H54 (cell line): ENCODE measurements at regions not wholly inside any gene's neighbourhood (a gene's known extent, or its start where the extent isn't known, plus 50 kb on each side); places are given as distances from the start of the nearest gene placed in this dataset.
"Not testable (repeated sequence)": the region's sequence is repeated elsewhere in the genome, so short reads cannot be mapped to it uniquely, and the experiment has no call there.

ENCODE experiments used
- DNase-seq: peaks from one replicate; pipeline ENCODE4 v3.0.0; 2011; ENCODE audit warnings: low spot score, mixed read lengths; ENCODE audit not compliant: insufficient read length
- FAIRE-seq: peaks from 3 replicates; lab custom pipeline; 2011; peaks lifted over from hg19 to GRCh38; lab: Jason Lieb, UNC
- POLR2A ChIP-seq: IDR thresholded peaks from 2 replicates; pipeline ENCODE4 v1.6.1; 2011; ENCODE audit warnings: low read depth, mild to moderate bottlenecking, low read length

DNA sequence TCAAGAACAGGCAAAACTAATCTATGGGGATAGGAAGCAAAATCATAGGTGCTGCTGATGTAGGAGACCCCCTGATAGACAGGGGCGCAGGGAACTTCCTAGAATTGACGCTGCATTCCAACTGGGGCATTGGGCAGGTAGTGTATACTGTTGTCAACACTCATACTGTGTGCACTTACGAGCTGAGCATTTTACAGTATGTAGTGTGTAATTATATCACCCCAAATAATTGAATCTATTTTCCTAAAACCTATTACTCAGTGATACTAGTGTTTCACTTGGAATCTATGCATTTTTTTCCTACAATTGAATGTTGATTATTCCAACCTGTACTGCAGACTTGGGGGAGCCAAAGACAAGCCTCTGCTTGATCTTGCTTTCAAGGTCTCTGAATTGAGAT lies 207.0 kb upstream of the PRKCQ start:
- FAIRE-seq (no peak), DNase-seq (no peak)
- TF ChIP-seq POLR2A = no peak

DNA sequence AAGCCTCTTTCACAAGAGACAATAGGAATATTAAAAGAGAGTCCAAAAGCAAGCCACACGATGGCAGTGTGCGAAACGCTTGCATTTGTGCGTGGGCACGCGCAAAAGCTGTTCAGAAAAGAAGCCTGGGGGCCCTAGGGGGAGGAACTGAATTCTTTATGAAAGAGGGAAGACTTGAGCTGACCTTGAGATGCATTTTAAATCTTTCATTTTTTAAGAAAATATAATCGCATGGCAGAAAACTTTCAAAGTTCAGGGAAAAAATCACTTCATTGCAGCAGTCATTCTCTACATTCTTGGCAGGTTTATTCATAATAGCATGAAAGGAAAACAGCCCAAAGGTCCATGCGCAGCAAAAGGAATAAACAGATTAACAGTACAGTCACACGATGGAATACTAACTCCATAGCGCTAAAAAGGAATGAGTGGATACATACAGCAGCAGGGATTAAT lies 206.5 kb upstream of the PRKCQ start:
- no peak for FAIRE-seq
- DNase-seq = no peak
- no peak for TF ChIP-seq POLR2A

DNA sequence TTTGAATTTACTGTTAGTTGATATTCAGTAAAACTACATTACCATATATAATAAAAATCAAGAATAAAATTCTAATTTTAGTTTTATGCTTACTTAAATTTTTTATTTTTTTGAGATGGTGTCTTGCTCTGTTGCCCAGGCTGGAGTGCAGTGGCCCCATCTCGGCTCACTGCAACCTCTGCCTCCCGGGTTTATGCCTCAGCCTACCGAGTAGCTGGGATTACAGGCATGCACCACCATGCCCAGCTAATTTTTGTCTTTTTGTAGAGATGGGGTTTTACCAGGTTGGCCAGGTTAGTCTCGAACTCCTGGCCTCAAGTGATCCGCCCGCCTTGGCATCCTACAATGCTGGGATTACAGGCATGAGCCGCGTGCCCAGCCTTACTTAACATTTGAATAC lies 204.4 kb upstream of the PRKCQ start:
- FAIRE-seq, DNase-seq: not testable (repeated sequence)

DNA sequence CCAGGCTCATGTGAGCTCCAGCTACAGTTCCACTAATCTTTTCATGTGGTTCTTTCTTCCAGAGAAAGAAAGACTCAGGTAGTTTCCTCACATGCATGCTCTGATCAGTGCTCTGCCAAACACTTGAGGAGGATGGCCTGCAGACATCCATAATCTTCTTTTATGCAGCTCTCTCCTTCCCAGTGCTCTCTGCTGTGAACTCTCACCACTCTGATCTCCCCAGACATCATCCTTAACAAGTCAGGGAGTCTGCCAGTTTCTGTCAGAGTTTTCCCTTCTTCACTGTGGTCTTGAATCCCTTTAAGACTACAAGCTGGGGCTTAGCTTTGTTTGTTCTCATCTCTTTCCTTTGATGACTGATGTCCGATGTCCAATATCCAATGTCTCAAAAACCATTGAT lies 203.4 kb upstream of the PRKCQ start:
- DNase-seq = no peak
- TF ChIP-seq POLR2A = no peak
- FAIRE-seq = no peak

DNA sequence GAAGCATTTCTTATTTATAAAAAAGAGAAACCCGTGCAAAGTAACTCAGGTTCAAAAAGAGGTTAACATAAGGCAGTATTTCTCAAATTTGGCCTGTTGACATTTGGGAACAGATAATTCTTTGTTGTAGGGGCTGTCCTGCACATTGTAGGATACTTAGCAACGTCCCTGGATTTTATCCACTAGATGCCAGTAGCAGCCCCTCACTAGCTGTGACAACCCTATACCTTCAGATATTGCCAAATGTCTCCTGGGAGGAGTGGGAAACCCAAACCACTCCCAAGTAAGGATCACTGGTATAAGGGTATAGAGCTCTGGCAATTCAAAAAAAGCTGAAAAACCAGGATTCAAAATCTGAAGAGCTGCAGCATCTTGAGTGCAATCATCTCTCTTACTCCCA lies 202.3 kb upstream of the PRKCQ start:
- TF ChIP-seq POLR2A = no peak
- DNase-seq = no peak
- FAIRE-seq = no peak

DNA sequence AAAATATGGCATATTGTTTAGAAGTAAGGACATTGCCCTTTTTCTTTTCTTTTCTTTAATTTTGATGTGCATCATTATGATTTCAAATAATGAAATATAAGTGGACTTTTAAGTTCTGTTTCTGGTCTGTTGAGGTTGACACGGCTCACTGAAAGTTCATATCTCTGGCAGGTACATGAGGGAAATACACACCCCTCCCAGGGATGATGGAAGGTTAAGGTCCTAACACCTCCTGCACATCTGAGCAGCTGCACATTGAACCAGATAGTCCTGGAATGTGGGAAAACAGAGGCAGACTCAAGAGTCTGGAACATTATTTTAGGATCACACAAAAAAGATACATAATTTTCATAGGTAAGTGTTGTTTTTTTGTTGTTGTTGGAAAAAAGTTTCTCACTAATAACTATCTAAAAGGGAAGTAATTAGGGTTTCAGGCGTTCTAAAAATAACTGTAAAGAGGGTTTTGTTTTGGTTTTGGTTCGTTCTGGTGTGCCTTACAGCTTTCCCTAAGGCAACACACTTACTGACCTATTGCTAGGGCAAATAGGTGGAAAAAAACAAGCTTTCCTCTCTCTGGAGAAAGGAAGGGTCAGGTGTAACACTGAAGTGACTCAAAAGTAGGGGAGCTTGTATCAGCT lies 201.2 kb upstream of the PRKCQ start:
- DNase-seq (no peak), FAIRE-seq (no peak)
- TF ChIP-seq POLR2A = no peak

DNA sequence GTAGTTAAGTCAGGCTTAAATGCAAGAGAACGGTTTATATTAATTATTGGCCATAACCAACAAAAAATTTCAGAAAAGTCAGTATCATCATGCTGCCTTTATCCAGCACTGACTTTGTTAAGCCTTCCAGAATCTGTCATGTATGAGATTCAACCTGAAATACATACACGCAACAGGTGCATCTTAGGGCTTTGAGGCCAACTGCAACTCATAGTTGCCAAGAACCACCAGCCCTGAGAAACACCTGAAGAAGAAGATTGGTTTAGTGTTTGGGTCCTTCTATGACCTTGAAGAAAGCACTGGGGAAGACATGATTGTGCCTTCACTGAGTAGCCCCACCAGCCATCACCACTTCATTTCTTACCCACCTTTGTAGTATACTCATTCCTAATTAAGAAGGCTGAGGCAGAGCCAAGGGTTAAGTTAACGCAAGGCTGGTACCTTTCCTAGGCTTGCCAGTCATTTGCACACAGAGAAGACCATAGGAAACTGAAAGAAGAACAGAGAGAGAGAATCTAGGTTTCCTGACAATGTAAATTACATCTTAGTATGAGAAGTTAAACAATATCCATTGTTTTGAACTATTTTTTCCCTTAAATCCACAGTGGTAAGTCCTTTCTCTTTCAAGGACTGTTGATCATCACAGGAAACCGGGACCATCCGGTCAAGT lies 200.1 kb upstream of the PRKCQ start:
- FAIRE-seq (no peak), DNase-seq (no peak)
- no peak for TF ChIP-seq POLR2A

DNA sequence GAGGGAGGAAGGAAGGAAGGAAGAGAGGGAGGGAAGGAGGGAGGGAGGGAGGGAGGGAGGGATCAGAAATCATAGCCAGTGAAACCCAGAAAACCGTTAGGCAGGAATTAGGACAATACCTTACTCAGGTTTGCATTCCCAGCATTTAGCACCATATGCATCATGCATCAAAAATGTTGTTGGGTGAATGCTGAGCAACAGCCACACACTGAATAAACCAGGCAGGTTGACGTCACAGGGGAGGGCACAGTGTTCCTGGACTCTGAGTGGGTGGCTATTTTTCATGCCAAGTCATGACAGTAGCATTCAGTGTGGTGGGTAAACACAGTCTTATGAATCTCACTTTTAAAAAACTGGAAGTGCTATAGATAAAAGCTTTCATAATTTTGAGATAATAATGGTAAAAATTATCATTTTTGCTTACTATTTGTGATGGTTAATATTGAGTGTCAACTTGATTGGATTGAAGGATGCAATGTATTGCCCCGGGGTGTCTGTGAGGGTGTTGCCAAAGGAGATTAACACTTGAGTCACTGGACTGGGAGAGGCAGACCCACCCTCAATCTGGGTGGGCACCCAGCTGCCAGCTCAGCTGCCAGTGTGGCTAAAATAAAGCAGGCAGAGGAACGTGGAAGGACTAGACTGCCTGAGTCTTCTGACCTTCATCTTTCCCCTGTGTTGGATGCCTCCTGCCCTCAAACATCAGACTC lies 199.1 kb upstream of the PRKCQ start:
- DNase-seq (peak; percentile 47), FAIRE-seq (peak; percentile 78)
- no peak for TF ChIP-seq POLR2A

DNA sequence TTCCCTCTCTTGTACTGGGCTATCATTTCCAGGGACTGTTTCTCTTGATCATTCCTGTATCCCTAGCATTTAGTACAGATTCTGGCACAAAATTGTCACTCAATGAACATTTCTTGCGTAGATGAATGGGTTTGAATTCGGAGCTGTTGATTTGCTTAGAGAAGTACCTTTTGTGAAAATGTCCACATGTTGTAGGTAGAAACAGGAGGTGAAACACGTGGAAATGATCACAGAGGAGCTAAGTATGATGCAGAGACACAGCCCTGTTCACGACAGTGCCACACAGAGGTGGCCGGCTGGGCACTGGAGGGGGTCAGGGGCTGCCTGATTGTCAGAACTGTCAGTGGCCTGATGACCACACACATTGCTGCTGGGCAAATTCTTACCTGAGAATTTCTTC lies 196.1 kb upstream of the PRKCQ start:
- FAIRE-seq (no peak), DNase-seq (no peak)
- no peak for TF ChIP-seq POLR2A

DNA sequence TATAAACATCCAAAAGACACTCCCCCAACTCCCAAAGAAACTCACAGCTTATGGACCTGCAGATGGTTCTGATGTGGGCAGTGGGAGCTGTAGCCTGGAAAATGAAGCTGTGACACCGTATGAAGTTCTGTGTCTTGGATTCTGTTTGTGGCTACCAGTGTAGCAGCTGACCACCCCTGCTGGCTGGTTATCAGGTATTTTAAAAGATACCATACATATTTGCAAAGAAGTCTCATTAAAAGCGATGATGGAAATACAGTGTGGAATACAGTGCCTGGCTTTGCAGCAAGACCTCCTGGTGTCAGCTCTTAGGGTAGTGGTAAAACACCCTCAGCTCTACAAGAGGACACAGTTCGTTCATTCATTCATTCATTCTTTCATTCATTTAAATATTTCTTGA lies 194.3 kb upstream of the PRKCQ start:
- TF ChIP-seq POLR2A = no peak
- FAIRE-seq (no peak), DNase-seq (no peak)

DNA sequence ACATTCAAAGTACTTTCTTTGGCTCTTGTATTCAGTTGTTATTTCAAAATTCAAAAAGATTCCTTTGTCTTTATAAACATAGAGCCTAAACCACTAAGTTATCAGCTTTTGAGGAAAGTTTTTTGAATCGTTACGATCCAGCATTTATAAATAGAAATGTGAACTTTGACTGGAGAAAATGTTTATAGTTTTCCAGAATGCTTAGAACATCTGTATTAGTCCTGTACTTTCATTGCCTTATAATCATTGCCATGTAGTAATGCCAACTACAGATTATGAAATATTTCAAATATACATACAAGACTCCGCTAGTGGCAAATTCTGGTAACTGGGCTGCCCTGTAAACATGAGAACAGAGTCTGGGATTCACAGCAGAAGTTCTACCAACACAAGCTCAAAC lies 191.3 kb upstream of the PRKCQ start:
- no peak for TF ChIP-seq POLR2A
- no peak for FAIRE-seq
- DNase-seq = no peak

DNA sequence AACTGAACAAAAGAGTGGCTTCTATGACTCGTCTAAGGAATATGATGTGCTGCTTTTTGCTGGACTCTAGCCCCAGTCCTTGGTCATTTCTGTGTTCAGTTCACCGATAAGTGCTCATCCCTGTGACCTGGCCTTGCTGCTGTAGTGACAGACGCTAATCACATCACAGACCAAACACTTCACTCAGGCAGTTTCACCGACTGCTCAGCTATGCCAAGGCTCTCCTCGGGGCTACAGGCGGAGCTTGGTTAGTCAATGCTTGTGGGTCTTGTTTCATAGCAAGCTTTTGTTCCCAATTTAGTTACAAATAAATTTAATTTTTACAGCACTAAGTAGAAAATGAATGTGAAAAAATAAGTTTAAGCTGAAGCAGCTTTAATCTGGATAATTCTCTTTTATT lies 190.8 kb upstream of the PRKCQ start:
- TF ChIP-seq POLR2A = no peak
- no peak for DNase-seq

DNA sequence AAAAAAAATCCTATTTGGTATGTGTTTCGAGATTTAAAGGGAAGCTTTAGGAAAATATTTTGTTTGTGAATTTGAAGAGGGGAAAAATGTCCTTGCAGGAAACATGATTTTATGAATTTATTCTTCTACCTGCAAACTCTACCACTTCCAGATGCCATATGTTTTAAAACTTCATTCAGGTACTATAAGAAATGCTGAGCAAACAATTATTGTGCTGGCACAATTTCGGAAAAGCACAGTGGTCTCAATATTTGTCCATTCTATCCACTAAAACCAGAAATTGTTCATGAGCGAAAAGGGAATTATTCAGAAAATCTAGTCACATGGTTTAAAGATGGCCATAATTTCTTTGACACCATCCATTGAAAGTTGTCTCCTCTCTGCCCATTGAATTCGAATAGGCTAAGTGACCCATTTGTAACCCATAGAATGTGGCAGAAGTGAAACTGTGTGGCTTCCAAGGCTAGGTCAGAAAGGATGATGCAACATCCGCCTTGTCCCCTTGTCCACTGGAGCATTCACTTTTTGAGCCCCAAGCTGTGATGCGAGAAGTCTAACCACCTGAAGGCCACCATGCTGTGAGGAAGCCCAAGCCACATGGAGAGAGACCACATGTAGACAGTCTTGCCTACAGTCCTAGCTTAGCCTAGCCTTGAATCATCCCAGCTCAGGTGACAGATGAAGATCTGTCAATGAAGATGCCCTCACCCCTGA lies 189.8 kb upstream of the PRKCQ start:
- DNase-seq (no peak), FAIRE-seq (no peak)
- no peak for TF ChIP-seq POLR2A

More for the DNA sequence above, 190.8 kb upstream of the PRKCQ start:
- no peak for FAIRE-seq
